Fibroblast of pulmonary artery (primary cell): ENCODE measurements at regions not wholly inside any gene's neighbourhood (a gene's known extent, or its start where the extent isn't known, plus 50 kb on each side); places are given as distances from the start of the nearest gene placed in this dataset.

Source experiments
- DNase-seq: peaks from one replicate; pipeline ENCODE4 v3.0.0-alpha.2; 2010; ENCODE audit warnings: low read depth
- H3K4me3 ChIP-seq: replicated peaks from 2 replicates; pipeline ENCODE4 v1.5.1; 2011; ENCODE audit warnings: low read depth, mild to moderate bottlenecking, control low read depth, low read length, moderate library complexity
- CTCF ChIP-seq: IDR thresholded peaks from 2 replicates; pipeline ENCODE4 v1.5.1; 2011; ENCODE audit warnings: mild to moderate bottlenecking, control low read depth, low read length, inconsistent platforms; ENCODE audit errors: missing control alignments

- no peak overlapping the region for H3K4me3 ChIP-seq
- DNase-seq: no peak
- TF ChIP-seq CTCF: no peak
Measured at GRCh38 chr3:31253782-31254181, 278.9 kb upstream of the STT3B start.

- DNase-seq: no peak
- H3K4me3 ChIP-seq: no peak overlapping the region
- TF ChIP-seq CTCF: no peak
Measured at GRCh38 chr3:31254483-31254882, 278.2 kb upstream of the STT3B start.

- no peak for TF ChIP-seq CTCF
- no peak overlapping the region for H3K4me3 ChIP-seq
- no peak for DNase-seq
Measured at GRCh38 chr3:31255007-31255581, 277.6 kb upstream of the STT3B start.

GRCh38 chr3:31262201-31262600 lies 270.5 kb upstream of the STT3B start:
- no peak for DNase-seq
- no peak overlapping the region for H3K4me3 ChIP-seq
- no peak for TF ChIP-seq CTCF

- DNase-seq: no peak
- no peak for TF ChIP-seq CTCF
- no peak overlapping the region for H3K4me3 ChIP-seq
Measured at GRCh38 chr3:31263897-31264296, 268.8 kb upstream of the STT3B start.

- peak; percentile 83 for DNase-seq
- TF ChIP-seq CTCF: no peak
- H3K4me3 ChIP-seq: no peak overlapping the region
Measured at GRCh38 chr3:31265646-31266428, 266.9 kb upstream of the STT3B start.

GRCh38 chr3:31268868-31269267 lies 263.9 kb upstream of the STT3B start:
- TF ChIP-seq CTCF: no peak
- no peak for DNase-seq
- no peak overlapping the region for H3K4me3 ChIP-seq
